Tibial nerve (tissue), 4 donors: ENCODE measurements at regions not wholly inside any gene's neighbourhood (a gene's known extent, or its start where the extent isn't known, plus 50 kb on each side); places are given as distances from the start of the nearest gene placed in this dataset.

Experiments used
- DNase-seq, 2 donors: peaks; one replicate each; pipeline ENCODE4 v3.0.0-alpha.2; 2019; ENCODE audit warnings: low spot score in 2 of 2
- H3K27ac ChIP-seq, 4 donors: fragments of 200-600 bp; sonication (generic) in 3 of 4; one replicate each; pipeline ENCODE4 v1.5.1; 2017 to 2019; ENCODE audit warnings: mild to moderate bottlenecking in 1 of 4
- H3K27me3 ChIP-seq, 2 donors: fragments of 200-600 bp; sonication (generic) in 1 of 2; one replicate each; pipeline versions ENCODE4 v1.5.1 to v1.6.0; 2017 to 2019
- H3K36me3 ChIP-seq, 3 donors: fragments of 200-600 bp; sonication (generic); one replicate each; pipeline ENCODE4 v1.5.1; 2018 to 2019
- H3K4me1 ChIP-seq, 4 donors: fragments of 200-600 bp; sonication (generic) in 3 of 4; one replicate each; pipeline ENCODE4 v1.5.1; 2017 to 2019
- H3K4me3 ChIP-seq, 4 donors: fragments of 200-600 bp; sonication (generic) in 3 of 4; one replicate each; pipeline ENCODE4 v1.5.1; 2017 to 2019; ENCODE audit warnings: mild to moderate bottlenecking in 1 of 4, moderate library complexity in 1 of 4
- H3K9me3 ChIP-seq, 4 donors: fragments of 200-600 bp; sonication (generic) in 3 of 4; one replicate each; pipeline ENCODE4 v1.5.1; 2017 to 2019
- CTCF ChIP-seq, 5 experiments: fragments of 200-600 bp in 3 of 5; fragments of 450-650 bp in 2 of 5; sonication (generic) in 3 of 5; IDR thresholded peaks; one replicate each; pipeline ENCODE4 v1.5.1; 2016 to 2019; ENCODE audit warnings: antibody characterized with exemption in 5 of 5, mild to moderate bottlenecking in 3 of 5, moderate library complexity in 2 of 5
- EP300 ChIP-seq, 2 donors: sonication (generic); formaldehyde crosslinking; IDR thresholded peaks; one replicate each; pipeline ENCODE4 v1.6.1; 2017; ENCODE audit warnings: antibody characterized with exemption in 2 of 2, mild to moderate bottlenecking in 1 of 2
- POLR2A ChIP-seq, 2 donors: fragments of 450-650 bp; IDR thresholded peaks; one replicate each; pipeline ENCODE4 v1.6.1; 2017; ENCODE audit warnings: antibody characterized with exemption in 2 of 2, mild to moderate bottlenecking in 2 of 2, moderate library complexity in 2 of 2
- WGBS, 2 donors: methylation state at CpG; one replicate each; pipeline ENCODE4 v1.1.5; 2018; 5-methylcytosine and 5-hydroxymethylcytosine counted together

- TF ChIP-seq CTCF (IDR thresholded peaks at IDR 0.05) (no peak), EP300 (IDR thresholded peaks at IDR 0.05) (no peak), POLR2A (IDR thresholded peaks at IDR 0.05) (no peak)
- Histone ChIP-seq H3K4me3 (no peak overlapping the region), H3K36me3 (no peaks in the 10 kb centered on the region), H3K27ac (no peak overlapping the region), H3K9me3 (peaks cover 0 to 12% (median 4%) of the 10 kb centered on the region in 4 donors), H3K4me1 (peaks cover 0 to 5% (median 0%) of the 10 kb centered on the region in 4 donors), H3K27me3 (no peaks in the 10 kb centered on the region)
- DNase-seq = no peak
- WGBS, 2 donors = 96 to 99% methylated on average over 2 of the region's 2 CpGs
Observed at GRCh38 chr17:77509089-77509488, 368.3 kb downstream of the SEC14L1 start.

GRCh38 chr17:77509599-77509998 lies 368.8 kb downstream of the SEC14L1 start:
- Histone ChIP-seq H3K4me3 (no peak overlapping the region), H3K36me3 (no peaks in the 10 kb centered on the region), H3K9me3 (peaks cover 0 to 12% (median 4%) of the 10 kb centered on the region in 4 donors), H3K4me1 (peaks cover 0 to under 1% (median 0%) of the 10 kb centered on the region in 4 donors), H3K27ac (no peak overlapping the region), H3K27me3 (no peaks in the 10 kb centered on the region)
- DNase-seq = no peak
- WGBS, 2 donors = 98 to 99% methylated on average over 2 of the region's 2 CpGs
- no peak for TF ChIP-seq CTCF (IDR thresholded peaks at IDR 0.05)
- TF ChIP-seq EP300 (IDR thresholded peaks at IDR 0.05) = no peak
- no peak for TF ChIP-seq POLR2A (IDR thresholded peaks at IDR 0.05)

GRCh38 chr17:77510133-77510796 lies 369.5 kb downstream of the SEC14L1 start:
- H3K27ac ChIP-seq = no peak overlapping the region
- no peaks in the 10 kb centered on the region for H3K36me3 ChIP-seq
- H3K4me3 ChIP-seq = no peak overlapping the region
- no peak for TF ChIP-seq POLR2A (IDR thresholded peaks at IDR 0.05)
- TF ChIP-seq EP300 (IDR thresholded peaks at IDR 0.05) = no peak
- no peak for TF ChIP-seq CTCF (IDR thresholded peaks at IDR 0.05)
- H3K27me3 ChIP-seq = no peaks in the 10 kb centered on the region
- no peaks in the 10 kb centered on the region for H3K4me1 ChIP-seq
- H3K9me3 ChIP-seq = peaks cover 0 to 12% (median 4%) of the 10 kb centered on the region in 4 donors
- no peak for DNase-seq
- WGBS, 2 donors = 81 to 85% methylated on average over 7 to 8 of the region's 8 CpGs

- peaks cover 0 to 12% (median 4%) of the 10 kb centered on the region in 4 donors for H3K9me3 ChIP-seq
- no peak for DNase-seq
- H3K27ac ChIP-seq = no peak overlapping the region
- TF ChIP-seq POLR2A (IDR thresholded peaks at IDR 0.05) (no peak), EP300 (IDR thresholded peaks at IDR 0.05) (no peak), CTCF (IDR thresholded peaks at IDR 0.05) (no peak)
- no peaks in the 10 kb centered on the region for H3K36me3 ChIP-seq
- WGBS, 2 donors = 74 to 77% methylated on average over 1 of the region's 1 CpG
- no peak overlapping the region for H3K4me3 ChIP-seq
- no peaks in the 10 kb centered on the region for H3K27me3 ChIP-seq
- no peaks in the 10 kb centered on the region for H3K4me1 ChIP-seq
Observed at GRCh38 chr17:77511514-77512061, 370.8 kb downstream of the SEC14L1 start.
